HG03280 (cell line): ENCODE measurements at regions not wholly inside any gene's neighbourhood (a gene's known extent, or its start where the extent isn't known, plus 50 kb on each side); places are given as distances from the start of the nearest gene placed in this dataset.

Experiments
- ATAC-seq: cut with Tn5 transposase; IDR thresholded peaks from one replicate; pipeline ENCODE4 v1.9.1; 2021; ENCODE audit warnings: mild to moderate bottlenecking, moderate library complexity; ENCODE audit not compliant: unreplicated experiment

- no peak for ATAC-seq
These were observed 380.8 kb downstream of the TMEM232 start for GRCh38 chr5:110345623-110346022.

- no peak for ATAC-seq
These were observed 379.5 kb downstream of the TMEM232 start for GRCh38 chr5:110346893-110347358.

GRCh38 chr5:110347781-110348180 lies 378.7 kb downstream of the TMEM232 start:
- no peak for ATAC-seq

- no peak for ATAC-seq
These were observed 375.0 kb downstream of the TMEM232 start for GRCh38 chr5:110351430-110351829.

- no peak for ATAC-seq
These were observed 372.2 kb downstream of the TMEM232 start for GRCh38 chr5:110354311-110354710.

- ATAC-seq, result no peak
These were observed 371.4 kb downstream of the TMEM232 start for GRCh38 chr5:110354915-110355644.

- no peak for ATAC-seq
These were observed 369.8 kb downstream of the TMEM232 start for GRCh38 chr5:110356677-110357076.

GRCh38 chr5:110359221-110359620 lies 367.2 kb downstream of the TMEM232 start:
- no peak for ATAC-seq

GRCh38 chr5:110361471-110361870 lies 365.0 kb downstream of the TMEM232 start:
- no peak for ATAC-seq

GRCh38 chr5:110362261-110362660 lies 364.2 kb downstream of the TMEM232 start:
- no peak for ATAC-seq

GRCh38 chr5:110366716-110367115 lies 359.8 kb downstream of the TMEM232 start:
- no peak for ATAC-seq
